T47D (cell line): ENCODE measurements at regions not wholly inside any gene's neighbourhood (a gene's known extent, or its start where the extent isn't known, plus 50 kb on each side); places are given as distances from the start of the nearest gene placed in this dataset.

Experiments used
- DNase-seq, 2 experiments: peaks; one replicate each; pipeline versions ENCODE4 v3.0.0 to v3.0.0-alpha.2; 2011 to 2012; ENCODE audit warnings: low read depth in 1 of 2, low spot score in 1 of 2
- JUND ChIP-seq: IDR thresholded peaks from 2 replicates; pipeline ENCODE4 v1.6.1; 2012; ENCODE audit warnings: low read depth
- in situ Hi-C: cut with HindIII; loops from 2 replicates; pipeline ENCODE4 v1.10.0; 2016; ENCODE audit warnings: low sequenced_read_pairs, low pct_unique_long_range_greater_than_20kb

GRCh38 chr14:38432186-38432585 is 176.3 kb upstream of the CLEC14A start:
- DNase-seq: peak in 1 of 2 experiments; percentile 8
- TF ChIP-seq JUND: no peak
- in situ Hi-C loops: no loop called here

DNA sequence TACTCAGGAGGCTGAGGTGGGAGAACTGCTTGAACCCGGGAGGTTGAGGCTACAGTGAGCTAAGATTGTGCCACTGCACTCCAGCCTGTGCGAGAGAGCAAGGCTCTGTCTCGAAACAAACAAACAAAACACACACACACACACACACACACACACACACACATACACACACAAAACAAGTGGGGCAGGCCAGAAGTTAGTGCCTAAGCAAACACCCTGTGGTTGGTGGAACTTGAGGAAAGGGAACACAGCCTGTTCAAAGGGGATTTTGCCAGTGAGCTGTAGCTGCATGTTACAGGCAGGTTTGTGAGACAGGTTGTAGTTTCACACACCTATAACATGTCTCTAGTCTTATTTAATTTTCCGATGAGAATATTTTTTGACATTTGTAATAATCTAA is 175.3 kb upstream of the CLEC14A start:
- in situ Hi-C loops: no loop called here
- no peak for TF ChIP-seq JUND

DNA sequence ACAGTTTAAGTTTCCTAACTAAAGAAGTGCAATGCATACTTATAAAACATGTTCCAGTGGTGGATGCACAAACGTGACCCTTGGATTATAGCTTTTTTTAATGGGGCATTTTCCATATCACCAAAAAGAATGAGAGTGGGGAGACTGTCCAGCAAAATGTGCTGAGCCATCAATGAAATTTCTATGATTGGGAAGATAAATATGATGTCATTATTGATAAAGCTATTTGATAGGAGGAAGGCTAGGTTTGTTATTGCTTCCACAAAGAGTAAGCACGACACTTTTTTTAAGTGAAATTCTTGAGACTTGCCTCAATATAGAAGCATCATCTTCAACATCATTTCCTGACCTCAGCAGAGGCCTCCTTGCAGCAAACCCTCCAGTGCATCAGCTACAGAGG is 174.6 kb upstream of the CLEC14A start:
- DNase-seq: no peak
- in situ Hi-C loops: no loop called here
- TF ChIP-seq JUND: no peak

More for the DNA sequence above, 175.3 kb upstream of the CLEC14A start:
- peak in 1 of 2 experiments; percentile 62 for DNase-seq

DNA sequence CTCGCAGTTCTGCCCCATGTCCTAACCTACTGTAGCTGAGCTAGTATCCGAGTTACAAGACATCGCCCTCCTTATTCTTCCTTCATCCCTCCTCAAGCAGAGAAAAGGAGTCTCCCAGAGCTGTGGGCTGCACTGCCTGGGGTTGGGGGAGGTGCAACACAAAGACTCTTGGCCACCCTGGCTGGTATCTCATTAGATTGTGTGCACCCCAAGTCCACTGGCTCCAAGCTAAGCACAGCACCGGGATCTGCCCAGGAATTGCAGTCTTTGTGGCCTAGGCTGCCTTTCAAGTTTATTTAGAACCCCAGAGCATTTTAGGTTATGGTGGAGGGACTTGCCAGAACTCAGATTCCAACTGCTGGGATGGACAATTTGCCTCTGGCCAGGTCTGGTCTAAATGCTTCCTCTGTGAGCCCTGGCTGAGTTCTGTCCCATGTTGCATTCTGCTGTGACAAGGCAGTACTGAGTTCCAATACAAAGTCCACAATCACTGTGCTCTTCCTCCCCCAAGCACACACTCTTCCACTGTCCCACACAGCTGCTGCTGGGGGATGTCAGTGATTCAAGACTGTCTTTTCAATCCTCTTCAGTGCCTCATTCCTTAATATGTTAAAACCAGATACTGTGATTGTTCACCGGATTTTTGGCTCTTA is 169.6 kb upstream of the CLEC14A start:
- TF ChIP-seq JUND: no peak
- in situ Hi-C loops: no loop called here
- no peak for DNase-seq

DNA sequence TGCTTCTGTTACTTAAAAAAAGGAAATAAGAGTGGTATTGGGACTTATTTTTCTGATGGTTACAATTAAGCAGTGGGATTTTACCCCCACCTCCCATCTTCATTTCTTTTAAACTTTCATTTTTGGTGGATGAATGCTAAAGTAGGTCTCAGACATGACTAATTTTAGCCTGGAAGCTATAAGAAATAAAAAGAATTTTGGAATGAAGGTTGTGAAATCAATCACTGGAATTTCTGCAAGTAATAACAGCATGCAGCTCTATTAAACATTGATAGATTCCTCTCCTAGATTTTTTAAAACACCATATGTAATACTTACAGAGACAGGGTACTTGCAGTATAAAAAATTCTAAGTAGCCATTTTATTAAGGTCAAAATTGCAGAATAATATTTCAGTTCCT is 164.2 kb upstream of the CLEC14A start:
- in situ Hi-C loops: no loop called here
- no peak for TF ChIP-seq JUND
- DNase-seq: no peak

GRCh38 chr14:38419579-38419978 is 163.7 kb upstream of the CLEC14A start:
- in situ Hi-C loops: no loop called here
- no peak for DNase-seq
- TF ChIP-seq JUND: no peak

GRCh38 chr14:38412654-38413053 is 156.8 kb upstream of the CLEC14A start:
- TF ChIP-seq JUND: no peak

GRCh38 chr14:38410442-38410841 is 154.5 kb upstream of the CLEC14A start:
- DNase-seq: no peak
- in situ Hi-C loops: no loop called here
- TF ChIP-seq JUND: no peak

More at GRCh38 chr14:38412654-38413053, 156.8 kb upstream of the CLEC14A start:
- no peak for DNase-seq
- in situ Hi-C loops: no loop called here

DNA sequence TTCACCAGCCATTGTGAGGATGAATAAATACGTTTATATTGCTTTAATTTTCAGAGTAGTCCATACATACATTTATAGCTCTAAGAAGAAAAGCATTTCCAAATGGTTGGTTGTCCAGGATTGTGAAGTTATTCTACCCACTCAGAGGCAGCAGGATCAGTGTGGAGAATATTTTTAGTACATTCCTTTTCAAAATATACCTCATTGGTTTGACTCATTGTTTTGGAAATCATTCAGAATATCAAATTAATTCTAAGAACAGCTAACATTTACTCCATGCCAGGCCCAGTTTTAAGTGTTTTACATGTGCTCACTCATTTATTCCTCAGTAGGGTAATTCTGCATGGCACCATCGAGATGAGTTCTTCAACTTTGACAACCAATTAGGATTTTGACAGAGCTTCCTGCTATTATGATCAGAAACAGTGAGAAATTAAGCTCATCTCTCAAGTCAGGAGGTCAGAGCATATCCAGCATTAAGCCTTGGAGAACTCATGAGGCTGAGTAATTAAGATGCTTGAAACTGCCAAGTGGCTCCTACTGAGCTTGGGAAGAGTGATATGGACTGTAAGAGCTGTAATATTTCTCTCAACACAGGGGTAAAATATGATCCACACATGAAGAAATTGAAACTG is 153.3 kb upstream of the CLEC14A start:
- no peak for TF ChIP-seq JUND
- no peak for DNase-seq
- in situ Hi-C loops: no loop called here

DNA sequence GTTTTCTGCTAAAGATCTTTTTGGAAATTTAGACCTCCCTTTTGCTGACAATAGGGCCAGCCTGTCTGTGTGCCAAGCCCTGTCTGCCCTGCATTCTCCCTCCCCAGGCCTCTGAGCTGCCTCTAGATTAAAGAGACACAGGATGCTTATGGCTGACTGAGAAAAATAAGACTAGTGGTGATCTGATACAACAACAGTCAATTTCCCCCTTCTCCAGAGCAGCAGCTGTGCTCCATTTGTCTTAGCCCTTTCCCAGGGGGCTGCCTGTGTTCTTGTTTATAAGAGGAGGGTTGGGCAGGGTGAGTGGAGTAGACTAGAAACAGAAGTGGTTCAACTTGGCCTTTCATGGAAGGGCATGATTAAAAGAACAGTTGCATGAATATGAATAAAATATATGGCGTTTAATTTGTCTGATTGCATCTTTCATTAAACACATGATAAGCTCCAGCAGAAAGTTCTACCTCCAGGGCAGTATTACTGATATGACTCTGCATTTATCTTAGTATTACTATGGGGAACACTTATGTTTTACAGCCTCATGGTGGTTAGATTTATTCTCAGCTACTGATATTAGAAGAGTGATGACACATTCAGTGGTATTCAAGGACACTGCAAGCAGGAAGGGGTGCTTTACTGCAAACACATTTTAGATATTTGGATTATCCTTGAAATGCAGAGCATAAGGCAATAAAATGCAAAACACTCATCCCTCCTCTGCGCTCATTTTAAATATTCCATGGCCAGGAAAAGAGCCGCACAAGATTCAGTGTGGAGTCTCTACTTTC is 150.2 kb upstream of the CLEC14A start:
- in situ Hi-C loops: no loop called here
- DNase-seq: no peak

DNA sequence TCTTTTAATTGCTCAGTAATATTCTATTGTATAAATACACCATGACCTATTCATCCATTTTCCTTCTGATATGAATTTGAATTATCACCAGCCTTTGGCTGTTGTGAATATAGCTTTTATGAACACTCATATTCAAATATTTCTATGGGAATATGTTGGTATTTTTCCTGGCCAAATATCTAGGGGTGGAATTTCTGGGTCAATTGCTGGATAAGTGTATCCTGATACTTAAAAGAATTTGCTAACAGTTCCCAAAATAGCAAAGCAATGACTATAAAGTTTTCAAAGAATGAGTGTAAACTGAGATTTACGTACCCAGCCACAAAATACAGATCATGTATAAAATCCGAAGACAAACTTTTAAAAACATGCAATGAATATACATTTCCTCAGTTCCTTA is 148.7 kb upstream of the CLEC14A start:
- no peak for DNase-seq
- no peak for TF ChIP-seq JUND

More for the DNA sequence above, 150.2 kb upstream of the CLEC14A start:
- TF ChIP-seq JUND: no peak

DNA sequence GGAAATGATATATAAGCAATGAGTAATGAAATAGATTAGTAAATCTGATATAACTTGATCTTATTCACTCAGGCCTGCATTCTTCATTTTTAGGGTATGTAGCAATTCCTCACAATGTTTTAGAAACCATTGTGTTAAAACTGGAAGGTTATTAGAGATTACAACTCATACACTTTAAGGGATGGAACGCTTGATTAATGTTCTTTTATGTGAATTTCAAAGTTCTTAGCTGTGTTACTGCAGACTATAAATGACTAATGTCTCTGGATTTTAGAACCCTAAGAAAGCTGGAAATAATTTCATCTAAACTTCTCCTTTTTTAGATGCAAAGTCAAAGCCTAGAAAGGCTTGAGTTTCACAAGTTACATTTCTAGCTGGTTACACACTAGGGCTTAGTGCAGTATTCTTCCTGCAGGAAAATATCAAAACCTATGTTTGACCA is 148.2 kb upstream of the CLEC14A start:
- no peak for DNase-seq
- in situ Hi-C loops: no loop called here
- no peak for TF ChIP-seq JUND

More for the DNA sequence above, 148.7 kb upstream of the CLEC14A start:
- in situ Hi-C loops: no loop called here

GRCh38 chr14:38400751-38401150 is 144.9 kb upstream of the CLEC14A start:
- DNase-seq: no peak
- TF ChIP-seq JUND: no peak
- in situ Hi-C loops: no loop called here
